Ammon's horn (tissue), 1 donor: ENCODE measurements at regions not wholly inside any gene's neighbourhood (a gene's known extent, or its start where the extent isn't known, plus 50 kb on each side); places are given as distances from the start of the nearest gene placed in this dataset.
"Not testable (repeated sequence)": the region's sequence is repeated elsewhere in the genome, so short reads cannot be mapped to it uniquely, and the experiment has no call there.

Experiments
- DNase-seq: peaks from one replicate; pipeline ENCODE4 v3.0.0-alpha.2; 2016; ENCODE audit warnings: low spot score

- not testable (repeated sequence) for DNase-seq
Measured at GRCh38 chr15:83335542-83335941, 51.1 kb upstream of the BNC1 start.

DNA sequence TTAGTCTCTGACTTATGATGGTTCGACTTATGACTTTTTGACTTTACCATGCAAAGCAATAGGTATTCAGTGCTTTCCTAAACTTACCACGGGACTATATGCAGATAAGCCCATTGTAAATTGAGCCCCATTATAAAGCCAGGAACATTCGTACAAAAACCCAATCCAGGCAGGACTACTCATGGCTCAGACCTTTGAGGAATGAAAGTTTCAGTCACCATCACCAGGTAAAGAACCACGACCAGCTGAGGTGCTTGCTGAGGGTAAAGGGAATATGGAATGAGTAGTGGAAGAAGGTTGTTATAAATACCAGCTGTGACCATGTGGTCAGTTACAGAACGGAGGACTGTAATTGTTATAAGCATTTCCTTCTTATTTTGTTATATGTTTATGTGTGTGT, 54.9 kb upstream of the BNC1 start:
- DNase-seq, result no peak

GRCh38 chr15:83340087-83340486, 55.6 kb upstream of the BNC1 start:
- DNase-seq, result no peak

GRCh38 chr15:83346342-83346741, 61.9 kb upstream of the BNC1 start:
- no peak for DNase-seq

- no peak for DNase-seq
Measured at GRCh38 chr15:83352119-83352518, 67.7 kb upstream of the BNC1 start.

GRCh38 chr15:83356501-83357399, 72.3 kb upstream of the BNC1 start:
- no peak for DNase-seq

GRCh38 chr15:83358972-83359564, 74.6 kb upstream of the BNC1 start:
- DNase-seq, result no peak

- no peak for DNase-seq
Measured at GRCh38 chr15:83362706-83363105, 78.2 kb upstream of the BNC1 start.

DNA sequence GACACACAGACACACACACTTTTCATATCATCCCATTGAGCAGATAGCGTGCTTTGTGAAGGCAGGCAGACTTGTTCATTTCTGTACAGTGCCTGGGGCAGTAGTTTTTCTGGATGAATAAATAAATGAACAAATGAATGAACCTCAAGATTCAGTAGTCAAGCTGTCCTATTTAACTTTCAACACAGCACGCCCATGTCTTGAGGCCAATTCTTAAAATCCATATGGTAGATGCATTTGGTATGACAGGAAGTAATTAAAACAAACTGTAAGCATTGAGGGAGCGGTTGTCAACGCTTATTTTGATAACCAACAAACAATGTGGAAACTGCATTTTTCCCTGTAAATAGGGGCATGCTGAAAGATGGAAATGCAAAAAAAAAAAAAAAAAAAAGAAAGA, 80.0 kb upstream of the BNC1 start:
- DNase-seq, result no peak

DNA sequence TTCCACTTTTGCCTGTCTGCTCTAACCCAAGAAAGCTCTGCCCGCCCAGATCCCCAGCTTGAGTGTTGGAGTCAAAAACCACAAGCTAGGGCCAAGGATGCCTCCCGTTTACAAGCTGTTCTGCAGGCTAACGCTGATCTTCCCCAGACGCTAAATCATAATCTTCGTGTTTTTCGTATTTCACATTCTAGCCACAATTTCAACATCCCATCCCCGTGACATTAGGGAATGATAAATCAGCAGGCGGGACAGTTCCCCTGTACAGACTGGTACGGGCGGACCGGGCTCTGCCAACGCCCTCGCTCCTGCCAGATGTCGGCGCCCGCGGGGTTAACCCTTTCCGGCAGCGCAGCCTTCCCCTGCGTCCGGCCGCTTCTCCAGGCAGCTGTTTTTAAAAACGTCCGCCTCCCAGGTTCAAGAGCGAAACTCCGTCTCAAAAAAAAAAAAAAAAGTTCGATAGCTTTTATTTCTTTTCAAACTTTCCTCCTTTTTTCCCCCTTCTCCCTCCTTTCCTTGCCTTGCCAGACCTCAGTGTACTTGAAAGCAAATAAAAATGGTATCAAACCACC, 81.0 kb upstream of the BNC1 start:
- peak; percentile 74 for DNase-seq

GRCh38 chr15:83372434-83372891, 74.7 kb upstream of the SH3GL3 start:
- peak; percentile 52 for DNase-seq

GRCh38 chr15:83378921-83379578, 68.1 kb upstream of the SH3GL3 start:
- no peak for DNase-seq

DNA sequence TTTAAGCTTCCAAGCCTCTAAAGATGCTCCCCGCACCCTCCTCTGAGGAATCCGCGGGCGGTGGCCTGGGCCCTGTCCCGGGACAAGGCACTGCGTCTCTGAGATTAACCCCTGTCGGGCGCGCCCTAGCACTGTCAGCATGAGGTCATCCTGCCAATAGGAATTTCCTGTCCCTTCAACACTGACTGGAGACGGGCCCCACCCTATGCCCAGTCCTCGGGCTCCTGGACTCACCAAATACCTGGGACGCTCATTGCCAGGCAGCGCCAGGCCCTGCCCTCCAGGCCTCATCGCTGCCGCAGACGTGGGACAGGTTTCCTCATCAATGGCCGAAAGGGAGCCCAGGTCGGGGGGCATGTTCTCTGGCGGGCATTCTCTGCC, 67.6 kb upstream of the SH3GL3 start:
- no peak for DNase-seq

- no peak for DNase-seq
Measured at GRCh38 chr15:83380059-83380458, 67.1 kb upstream of the SH3GL3 start.

DNA sequence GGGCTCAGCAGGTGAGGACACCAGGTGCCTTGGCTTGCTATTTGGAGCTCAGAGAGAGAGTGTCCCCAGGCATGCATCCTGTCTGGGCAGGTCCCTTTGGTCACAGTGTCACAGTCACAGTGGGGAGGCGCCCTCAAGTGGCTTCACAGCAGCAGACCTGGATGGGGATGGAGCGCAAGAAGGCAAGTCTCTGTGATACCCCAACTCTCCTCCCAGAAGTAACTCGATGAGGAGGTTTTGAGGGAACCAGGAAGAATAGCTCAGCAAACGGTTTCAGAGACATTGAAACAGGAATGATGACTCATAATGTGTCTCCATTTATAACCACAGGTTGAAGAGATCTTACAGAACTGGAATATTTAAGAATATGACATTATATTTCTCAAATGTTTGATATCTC, 66.5 kb upstream of the SH3GL3 start:
- DNase-seq, result peak; percentile 59

DNA sequence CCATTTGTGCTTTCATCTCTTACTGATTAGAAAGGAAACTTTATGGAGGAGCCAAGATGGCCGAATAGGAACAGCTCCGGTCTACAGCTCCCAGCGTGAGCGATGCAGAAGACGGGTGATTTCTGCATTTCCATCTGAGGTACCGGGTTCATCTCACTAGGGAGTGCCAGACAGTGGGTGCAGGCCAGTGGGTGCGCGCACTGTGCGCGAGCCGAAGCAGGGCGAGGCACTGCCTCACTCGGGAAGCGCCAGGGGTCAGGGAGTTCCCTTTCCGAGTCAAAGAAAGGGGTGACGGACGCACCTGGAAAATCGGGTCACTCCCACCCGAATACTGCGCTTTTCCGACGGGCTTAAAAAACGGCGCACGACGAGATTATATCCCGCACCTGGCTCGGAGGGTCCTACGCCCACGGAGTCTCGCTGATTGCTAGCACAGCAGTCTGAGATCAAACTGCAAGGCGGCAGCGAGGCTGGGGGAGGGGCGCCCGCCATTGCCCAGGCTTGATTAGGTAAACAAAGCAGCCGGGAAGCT, 63.5 kb upstream of the SH3GL3 start:
- not testable (repeated sequence) for DNase-seq

GRCh38 chr15:83396101-83396500, 51.0 kb upstream of the SH3GL3 start:
- no peak for DNase-seq
